ENCODE measurements at regions not wholly inside any gene's neighbourhood (a gene's known extent, or its start where the extent isn't known, plus 50 kb on each side); places are given as distances from the start of the nearest gene placed in this dataset.
A peak's percentile ranks its signal among the peaks of the same experiment; 100 is the strongest.

DNA sequence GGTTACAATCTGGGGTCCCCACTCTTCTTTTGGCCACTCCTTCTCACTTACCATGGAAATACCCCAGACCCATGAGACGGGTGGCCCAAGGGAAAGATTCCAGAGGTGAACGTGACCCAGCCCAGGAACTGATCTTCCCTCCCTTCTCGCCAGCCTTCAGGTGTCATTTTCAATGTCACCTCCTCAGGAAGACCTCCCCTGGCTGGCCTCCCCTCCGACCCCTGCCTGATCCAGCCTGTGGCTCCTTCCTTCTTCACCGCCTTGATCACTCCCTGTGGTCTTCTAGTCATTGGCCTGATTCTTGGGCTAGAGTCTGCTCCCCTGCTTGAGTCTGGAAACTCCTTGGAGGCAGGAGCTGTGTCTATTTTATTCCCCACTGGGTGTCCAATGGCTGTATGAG is 146.1 kb downstream of the SMAD6 start:
- no peak overlapping the region for H3K27ac ChIP-seq (ENCODE audit: insufficient read length, low read depth, low read length)
- H2BK20ac ChIP-seq (ENCODE audit: low read depth, low read length, poor library complexity, severe bottlenecking) = no peak overlapping the region
- H3K4me2 ChIP-seq (ENCODE audit: insufficient read depth, insufficient read length, low read length) = no peak overlapping the region
- no peak overlapping the region for H3K9ac ChIP-seq (ENCODE audit: extremely low read depth, insufficient read length, low read length)
- H4K5ac ChIP-seq (ENCODE audit: insufficient read length, low read depth, low read length) = no peak overlapping the region
- H3K14ac ChIP-seq (ENCODE audit: insufficient read depth, low read length) = no peak overlapping the region; the same call in 1 of the 2 replicates
- no peak overlapping the region for H3K4ac ChIP-seq (ENCODE audit: low read depth, low read length)
- H2BK12ac ChIP-seq (ENCODE audit: insufficient read length, low read depth, low read length) = no peak overlapping the region
- no peak overlapping the region for H3K18ac ChIP-seq (ENCODE audit: insufficient read length, low read depth, low read length)
- no peak overlapping the region for H3K23ac ChIP-seq (ENCODE audit: insufficient read length, low read depth, low read length)
- H2AK5ac ChIP-seq (ENCODE audit: insufficient read length, low read length) = no peak overlapping the region
- H3T11ph ChIP-seq (ENCODE audit: low read length) = no peak overlapping the region
- H3K23me2 ChIP-seq (ENCODE audit: insufficient read length, low read depth, low read length, poor library complexity, severe bottlenecking) = no peaks in the 10 kb centered on the region
- no peaks in the 10 kb centered on the region for H3K79me2 ChIP-seq (ENCODE audit: insufficient read depth, low read length)
- H3K79me1 ChIP-seq (ENCODE audit: insufficient read depth, low read depth, low read length, poor library complexity, severe bottlenecking) = no peaks in the 10 kb centered on the region
- no peaks in the 10 kb centered on the region for H3K9me3 ChIP-seq (ENCODE audit: control insufficient read depth, low read depth, low read length)
- no peak overlapping the region for H3K4me3 Mint-ChIP-seq
- H4K8ac ChIP-seq (replicated peaks; ENCODE audit: insufficient read length, low read depth, low read length) = no peak overlapping the region
- WGBS (ENCODE audit: extremely low coverage, insufficient read length, low lambda C conversion rate) = no CpG with 5 or more reads among the region's 5 CpGs
- no peak overlapping the region for H2BK15ac ChIP-seq (ENCODE audit: low read depth, low read length)
- H3K4me1 ChIP-seq (ENCODE audit: insufficient read depth, low read length) = no peaks in the 10 kb centered on the region
- H4K20me1 ChIP-seq (ENCODE audit: control insufficient read depth, insufficient read depth, insufficient read length) = no peaks in the 10 kb centered on the region
- no peak overlapping the region for H3K56ac ChIP-seq (ENCODE audit: insufficient read length, low read depth, low read length)
- no peak overlapping the region for H2BK120ac ChIP-seq (ENCODE audit: low read depth, low read length, poor library complexity, severe bottlenecking)
- no peak overlapping the region for H4K91ac ChIP-seq (ENCODE audit: insufficient read length, low read depth, low read length)
- peak; percentile 14 for DNase-seq
- no peaks in the 10 kb centered on the region; a peak in 1 of 5 replicates for H3K9me3 Mint-ChIP-seq
- peak overlapping the region in 1 of 3 experiments; percentile 33; a peak in 2 of 7 replicates for H3K27ac Mint-ChIP-seq
- no peak for TF ChIP-seq CTCF (conservative IDR thresholded peaks at IDR 0.05)
- peaks cover 4% of the 10 kb centered on the region; the same call in 1 of the 2 replicates for H3K27me3 ChIP-seq (ENCODE audit: insufficient read depth, low read length)
- no peak overlapping the region for H2BK5ac ChIP-seq (ENCODE audit: insufficient read length, low read length)
- H3K27me3 Mint-ChIP-seq (ENCODE audit: low read depth) = peaks cover 40% of the 10 kb centered on the region
- H2AFZ ChIP-seq (ENCODE audit: low read length) = no peak overlapping the region
- H3K4me1 Mint-ChIP-seq = peaks cover 13 to 16% of the 10 kb centered on the region in 2 experiments
- H3K36me3 Mint-ChIP-seq (ENCODE audit: insufficient read depth in 1 of 3, low read depth in 3 of 3) = no peaks in the 10 kb centered on the region; a peak in 1 of 7 replicates

Measured in H9 (cell line).